Peyer's patch (tissue), 4 donors: ENCODE measurements at regions not wholly inside any gene's neighbourhood (a gene's known extent, or its start where the extent isn't known, plus 50 kb on each side); places are given as distances from the start of the nearest gene placed in this dataset.

Source experiments
- DNase-seq, 3 donors: peaks; one replicate each; pipeline ENCODE4 v3.0.0-alpha.2; 2017 to 2019
- H3K27ac ChIP-seq, 4 donors: fragments of 200-600 bp; sonication (generic); one replicate each; pipeline ENCODE4 v1.5.1; 2016 to 2019
- H3K27me3 ChIP-seq, 2 donors: fragments of 200-600 bp; sonication (generic); one replicate each; pipeline ENCODE4 v1.5.1; 2019
- H3K36me3 ChIP-seq, 3 donors: fragments of 200-600 bp; sonication (generic); one replicate each; pipeline ENCODE4 v1.5.1; 2016 to 2019
- H3K4me1 ChIP-seq, 4 donors: fragments of 200-600 bp; sonication (generic); one replicate each; pipeline ENCODE4 v1.5.1; 2016 to 2019
- H3K4me3 ChIP-seq, 4 donors: fragments of 200-600 bp; sonication (generic); 1 replicate in 3 of 4; 2 replicates in 1 of 4; pipeline ENCODE4 v1.5.1; 2016 to 2019; ENCODE audit warnings: mild to moderate bottlenecking in 1 of 4
- H3K9me3 ChIP-seq, 4 donors: fragments of 200-600 bp; sonication (generic); one replicate each; pipeline ENCODE4 v1.5.1; 2016 to 2019; ENCODE audit warnings: mild to moderate bottlenecking in 1 of 4
- POLR2A ChIP-seq, 2 donors: fragments of 450-650 bp; IDR thresholded peaks; one replicate each; pipeline ENCODE4 v1.5.1; 2017; ENCODE audit warnings: antibody characterized with exemption in 2 of 2, mild to moderate bottlenecking in 2 of 2, moderate library complexity in 2 of 2
- TF ChIP-seq, protein P1 (sequence below), 6 experiments: fragments of 450-650 bp in 4 of 6; fragments of 200-600 bp in 2 of 6; sonication (generic) in 1 of 6; IDR thresholded peaks; one replicate each; pipeline ENCODE4 v1.5.1; 2017 to 2019; ENCODE audit warnings: antibody characterized with exemption in 6 of 6, mild to moderate bottlenecking in 3 of 6, moderate library complexity in 1 of 6

GRCh38 chr9:129396365-129396708 is 218.3 kb upstream of the IER5L start:
- Histone ChIP-seq H3K9me3 (no peaks in the 10 kb centered on the region), H3K36me3 (no peaks in the 10 kb centered on the region), H3K27me3 (no peaks in the 10 kb centered on the region), H3K4me1 (no peaks in the 10 kb centered on the region), H3K27ac (no peak overlapping the region), H3K4me3 (no peak overlapping the region)
- TF ChIP-seq, protein P1, sequence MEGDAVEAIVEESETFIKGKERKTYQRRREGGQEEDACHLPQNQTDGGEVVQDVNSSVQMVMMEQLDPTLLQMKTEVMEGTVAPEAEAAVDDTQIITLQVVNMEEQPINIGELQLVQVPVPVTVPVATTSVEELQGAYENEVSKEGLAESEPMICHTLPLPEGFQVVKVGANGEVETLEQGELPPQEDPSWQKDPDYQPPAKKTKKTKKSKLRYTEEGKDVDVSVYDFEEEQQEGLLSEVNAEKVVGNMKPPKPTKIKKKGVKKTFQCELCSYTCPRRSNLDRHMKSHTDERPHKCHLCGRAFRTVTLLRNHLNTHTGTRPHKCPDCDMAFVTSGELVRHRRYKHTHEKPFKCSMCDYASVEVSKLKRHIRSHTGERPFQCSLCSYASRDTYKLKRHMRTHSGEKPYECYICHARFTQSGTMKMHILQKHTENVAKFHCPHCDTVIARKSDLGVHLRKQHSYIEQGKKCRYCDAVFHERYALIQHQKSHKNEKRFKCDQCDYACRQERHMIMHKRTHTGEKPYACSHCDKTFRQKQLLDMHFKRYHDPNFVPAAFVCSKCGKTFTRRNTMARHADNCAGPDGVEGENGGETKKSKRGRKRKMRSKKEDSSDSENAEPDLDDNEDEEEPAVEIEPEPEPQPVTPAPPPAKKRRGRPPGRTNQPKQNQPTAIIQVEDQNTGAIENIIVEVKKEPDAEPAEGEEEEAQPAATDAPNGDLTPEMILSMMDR (IDR thresholded peaks at IDR 0.05) = no peak
- TF ChIP-seq POLR2A (IDR thresholded peaks at IDR 0.05) = no peak
- DNase-seq = no peak

GRCh38 chr9:129395633-129396364 is 217.7 kb upstream of the IER5L start:
- Histone ChIP-seq H3K9me3 (no peaks in the 10 kb centered on the region), H3K4me3 (no peak overlapping the region), H3K27ac (no peak overlapping the region), H3K27me3 (no peaks in the 10 kb centered on the region), H3K36me3 (no peaks in the 10 kb centered on the region), H3K4me1 (no peaks in the 10 kb centered on the region)
- TF ChIP-seq POLR2A (IDR thresholded peaks at IDR 0.05) = no peak
- TF ChIP-seq, protein P1 (IDR thresholded peaks at IDR 0.05) = no peak
- DNase-seq = no peak

- Histone ChIP-seq H3K4me1 (no peaks in the 10 kb centered on the region), H3K4me3 (no peak overlapping the region), H3K36me3 (no peaks in the 10 kb centered on the region), H3K27me3 (no peaks in the 10 kb centered on the region), H3K27ac (no peak overlapping the region), H3K9me3 (no peaks in the 10 kb centered on the region)
- no peak for DNase-seq
- TF ChIP-seq, protein P1 (IDR thresholded peaks at IDR 0.05) = no peak
- TF ChIP-seq POLR2A (IDR thresholded peaks at IDR 0.05) = no peak
Measured at GRCh38 chr9:129394886-129395279, 216.8 kb upstream of the IER5L start.

- Histone ChIP-seq H3K4me3 (no peak overlapping the region), H3K4me1 (no peaks in the 10 kb centered on the region), H3K27ac (no peak overlapping the region), H3K36me3 (no peaks in the 10 kb centered on the region), H3K27me3 (no peaks in the 10 kb centered on the region), H3K9me3 (no peaks in the 10 kb centered on the region)
- DNase-seq = peak in 1 of 3 donors; percentile 36
- TF ChIP-seq, protein P1 (IDR thresholded peaks at IDR 0.05) = no peak
- TF ChIP-seq POLR2A (IDR thresholded peaks at IDR 0.05) = no peak
Measured at GRCh38 chr9:129394061-129394885, 216.2 kb upstream of the IER5L start.

DNA sequence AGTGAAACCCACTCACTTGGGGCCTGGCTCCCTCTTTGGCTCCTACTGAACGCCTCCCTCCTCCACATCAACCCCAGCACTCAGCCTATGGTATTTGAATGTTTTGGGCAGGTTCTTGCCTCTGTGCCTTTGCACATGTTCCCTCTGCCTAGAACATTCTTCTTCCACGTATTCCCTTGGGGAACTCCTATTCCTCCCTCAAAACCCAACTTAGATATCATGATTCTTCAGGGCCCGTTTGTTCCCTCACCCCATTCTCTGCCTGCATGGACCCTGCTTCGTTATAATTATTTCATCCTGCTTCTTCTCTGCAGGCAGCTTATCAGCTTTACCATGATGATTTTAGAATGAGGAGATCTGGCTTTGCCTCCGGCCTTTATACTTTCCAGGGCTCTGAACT is 215.0 kb upstream of the IER5L start:
- H3K27ac ChIP-seq = no peak overlapping the region
- TF ChIP-seq, protein P1 (IDR thresholded peaks at IDR 0.05) = no peak
- TF ChIP-seq POLR2A (IDR thresholded peaks at IDR 0.05) = no peak

More for the DNA sequence above, 215.0 kb upstream of the IER5L start:
- no peaks in the 10 kb centered on the region for H3K9me3 ChIP-seq
- no peak for DNase-seq
- no peak overlapping the region for H3K4me3 ChIP-seq
- no peaks in the 10 kb centered on the region for H3K27me3 ChIP-seq
- no peaks in the 10 kb centered on the region for H3K4me1 ChIP-seq
- H3K36me3 ChIP-seq = no peaks in the 10 kb centered on the region
